Smooth muscle cell of the brain vasculature (primary cell): ENCODE measurements at regions not wholly inside any gene's neighbourhood (a gene's known extent, or its start where the extent isn't known, plus 50 kb on each side); places are given as distances from the start of the nearest gene placed in this dataset.

Experiments used
- DNase-seq: peaks from one replicate; pipeline ENCODE4 v3.0.0-alpha.2; 2012; ENCODE audit warnings: low read depth, low spot score

DNA sequence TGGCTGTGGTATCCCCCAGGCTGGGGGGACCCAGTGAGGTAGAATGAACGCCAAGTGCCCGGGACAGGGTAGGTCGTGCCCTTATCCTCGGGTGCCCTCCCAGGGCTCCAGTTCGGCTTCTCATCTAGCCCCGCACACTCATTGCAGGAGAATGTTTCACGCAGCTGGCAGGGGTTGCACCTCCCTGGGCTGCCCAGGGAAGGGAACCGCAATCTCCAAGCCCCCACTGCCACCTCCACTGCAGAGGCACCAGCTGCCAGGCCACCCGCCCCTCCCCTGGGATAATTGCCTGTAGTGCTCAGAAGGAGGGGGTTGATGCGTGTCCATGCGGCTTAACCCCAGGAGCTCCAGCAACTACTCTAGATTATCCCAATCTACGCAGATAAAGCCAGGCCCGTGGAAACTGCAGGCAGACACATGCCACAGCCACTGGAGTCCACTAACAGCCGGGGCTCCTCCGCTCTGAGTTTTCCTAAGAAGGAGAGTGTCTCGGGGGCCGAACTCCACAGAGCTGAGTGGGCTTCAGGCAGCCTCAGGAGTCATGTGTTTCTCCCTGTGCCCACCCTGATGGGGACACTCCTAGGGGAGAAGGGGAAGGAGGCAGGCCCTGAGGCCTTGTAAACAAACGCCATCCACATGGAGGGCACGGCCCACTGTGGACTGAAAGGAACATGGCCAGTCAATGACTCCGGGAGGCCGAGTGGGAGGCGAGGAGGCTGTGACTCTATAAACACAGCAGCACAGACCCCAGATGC lies 137.2 kb upstream of the IQSEC1 start:
- no peak for DNase-seq

DNA sequence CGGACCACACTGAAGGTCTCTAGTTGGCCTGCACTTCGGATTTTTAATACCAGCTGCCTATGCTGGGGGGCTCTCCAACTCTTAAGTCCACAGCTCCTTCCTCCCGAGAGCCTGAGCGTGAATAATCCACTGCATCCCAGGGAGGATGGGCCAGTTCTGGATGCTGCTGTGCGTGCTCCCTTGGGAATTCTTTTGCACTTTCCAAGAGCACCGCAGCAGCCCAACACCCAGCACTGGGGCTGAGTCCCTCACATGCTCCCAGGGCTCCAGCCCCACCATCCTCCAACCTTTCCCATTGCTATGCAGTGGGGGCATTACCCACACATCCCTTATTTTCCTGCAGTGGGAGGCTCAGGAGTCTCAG lies 136.4 kb upstream of the IQSEC1 start:
- no peak for DNase-seq

DNA sequence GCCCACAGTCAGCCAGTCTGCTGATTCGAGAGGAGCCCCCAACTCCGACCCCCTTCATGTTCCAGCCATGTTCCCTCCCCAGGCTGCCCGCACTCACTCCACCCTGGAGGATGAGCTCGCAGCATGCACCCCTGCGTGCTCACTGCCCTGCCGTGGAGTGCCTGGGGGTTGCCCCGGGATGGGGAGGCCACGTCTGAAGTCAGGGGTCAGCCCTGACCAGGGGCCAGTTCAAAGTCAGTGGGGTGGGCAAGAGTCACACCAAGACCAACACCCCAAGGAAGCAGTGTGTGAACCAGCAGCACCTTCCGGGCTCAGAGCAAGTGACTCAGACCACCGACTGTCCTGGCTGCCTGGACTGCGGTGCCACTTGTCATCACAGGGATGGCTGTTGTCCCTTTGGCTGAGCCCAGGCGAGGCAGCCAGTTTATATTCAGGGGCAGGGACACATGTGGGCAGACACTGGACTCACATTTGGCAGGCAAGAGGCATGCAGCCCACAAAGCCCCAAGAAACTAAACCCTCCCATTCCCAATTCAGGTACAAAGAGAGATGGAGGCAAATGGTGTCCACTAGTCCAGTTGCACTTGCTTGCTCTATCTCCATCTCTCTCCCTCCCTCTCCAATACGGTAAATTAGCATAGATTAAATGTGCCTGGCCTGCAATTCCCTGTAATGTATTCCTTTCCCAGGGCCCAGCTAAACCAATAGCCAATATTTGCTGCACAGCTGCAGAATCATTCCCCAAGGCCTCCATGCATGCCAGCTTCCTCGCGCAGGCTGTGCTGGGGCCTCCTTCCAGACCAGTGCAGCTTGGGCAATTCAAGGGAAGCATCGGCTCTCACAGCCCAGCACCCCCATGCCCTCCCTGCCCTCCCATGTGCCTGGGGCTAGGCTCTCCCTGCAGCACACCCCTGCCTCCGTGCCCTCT lies 135.7 kb upstream of the IQSEC1 start:
- DNase-seq: no peak

DNA sequence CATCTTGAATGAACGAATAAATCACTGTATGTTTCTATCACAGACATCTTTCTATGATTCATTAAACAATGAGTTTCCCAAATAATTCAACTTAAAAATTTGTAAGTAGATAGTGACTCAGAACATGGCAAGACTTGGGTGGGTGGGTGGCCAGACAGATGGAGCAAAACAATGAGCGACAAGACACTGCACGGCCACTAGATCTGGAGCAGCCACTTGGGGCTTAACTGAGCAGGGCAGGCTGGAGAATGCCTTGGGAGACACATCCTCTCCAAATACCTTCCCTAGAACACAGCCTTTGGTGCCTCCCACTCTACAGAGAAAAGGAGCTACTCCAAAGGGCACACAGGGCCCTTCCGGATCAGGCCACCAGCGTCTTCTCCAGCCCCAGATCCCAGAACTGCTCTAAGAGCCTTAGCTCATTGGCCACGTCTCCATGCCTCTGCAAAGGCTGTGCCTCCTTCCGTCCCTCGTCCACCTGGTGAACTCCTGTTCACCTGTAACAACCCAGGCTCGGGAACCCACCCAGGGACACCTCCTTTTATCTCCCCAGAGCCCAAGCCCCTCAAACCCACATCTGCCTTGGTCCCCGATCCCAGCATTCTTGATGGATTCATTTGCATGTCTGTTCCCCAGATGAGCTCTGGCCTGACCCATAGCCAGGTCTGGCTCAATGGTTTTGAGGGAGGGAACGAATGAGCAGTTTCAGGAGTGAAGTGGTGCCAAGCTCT lies 134.9 kb upstream of the IQSEC1 start:
- no peak for DNase-seq

DNA sequence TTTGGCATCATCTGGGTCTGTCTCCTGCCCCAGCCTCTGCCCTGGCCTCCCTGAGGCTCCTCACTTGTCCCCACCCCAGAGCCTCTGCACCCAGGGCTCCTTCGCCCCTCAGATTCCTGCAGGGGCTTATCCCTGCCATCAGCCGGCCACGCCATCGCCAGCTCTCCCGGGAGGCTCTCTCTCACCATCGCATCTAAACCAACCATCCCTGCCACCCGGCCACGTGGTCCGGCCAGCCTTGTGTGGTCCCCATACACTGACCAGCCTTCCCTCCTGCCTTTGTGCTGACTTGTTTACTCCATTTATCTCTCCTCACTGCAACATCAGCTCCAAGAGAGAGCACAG lies 134.3 kb upstream of the IQSEC1 start:
- DNase-seq: no peak

- no peak for DNase-seq
Measured at GRCh38 chr3:13206799-13207577, 133.8 kb upstream of the IQSEC1 start.

DNA sequence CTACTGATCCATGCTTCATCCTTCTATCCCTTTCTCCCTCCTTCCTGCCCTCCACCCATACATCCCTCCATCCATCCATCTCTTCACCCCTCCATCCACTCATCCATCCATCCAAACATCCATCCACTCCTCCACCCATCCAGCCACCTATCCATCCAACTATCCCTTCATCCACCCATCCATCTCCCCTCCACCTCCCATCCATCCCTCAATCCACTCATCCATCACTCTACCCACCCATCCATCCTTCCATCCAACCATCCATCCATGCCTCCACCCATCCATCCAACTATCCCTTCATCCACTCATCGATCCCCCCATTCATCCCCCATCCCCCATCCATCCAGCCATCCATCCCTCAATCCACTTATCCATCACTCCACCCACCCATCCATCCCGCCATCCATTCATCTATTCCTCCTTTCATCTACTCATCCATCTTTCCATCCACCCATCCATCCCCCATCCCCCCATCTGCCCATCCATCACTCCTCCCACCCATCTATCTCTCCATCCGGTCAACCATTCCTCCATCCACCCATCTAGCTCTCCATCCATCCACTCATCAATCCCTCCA lies 132.4 kb upstream of the IQSEC1 start:
- DNase-seq: no peak

- DNase-seq: no peak
Measured at GRCh38 chr3:13204177-13204581, 130.9 kb upstream of the IQSEC1 start.

DNA sequence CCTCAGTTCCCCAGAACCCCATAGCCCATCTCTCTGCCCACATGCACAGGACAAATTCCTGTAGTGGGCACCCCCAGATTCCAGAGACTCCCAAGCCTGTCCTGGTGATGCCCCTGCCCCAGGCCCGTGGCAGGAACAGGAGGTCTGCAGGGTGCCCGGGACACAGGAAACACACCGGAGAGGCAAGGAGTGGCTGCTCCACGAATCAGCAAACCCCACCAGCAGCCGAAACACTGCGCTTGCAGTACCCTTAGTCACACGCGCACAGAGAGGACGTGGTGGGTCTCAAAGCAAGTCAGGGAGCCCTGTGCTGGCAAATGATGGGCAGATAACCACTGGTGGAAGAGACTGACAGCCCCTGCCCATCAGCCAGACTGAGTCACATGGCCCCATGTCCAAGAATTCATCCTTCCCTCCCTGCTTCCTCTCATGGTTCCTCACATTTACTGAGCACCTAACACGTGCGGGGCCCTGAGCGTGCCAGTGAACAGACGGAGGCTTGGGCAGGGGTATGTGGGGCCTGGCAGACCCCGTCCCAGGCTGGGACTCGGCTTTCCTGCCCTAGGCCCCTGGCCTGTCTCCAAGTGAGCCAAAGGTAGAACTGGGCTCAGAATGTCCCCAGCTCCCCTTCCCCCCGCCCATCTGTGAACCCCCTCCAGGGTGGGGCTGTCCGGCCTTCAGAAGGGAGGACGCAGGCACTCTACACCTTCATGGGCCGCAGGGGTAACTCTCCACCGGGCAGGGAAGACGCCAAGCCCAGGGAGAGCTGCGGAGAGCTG lies 130.4 kb upstream of the IQSEC1 start:
- DNase-seq: no peak

- DNase-seq: no peak
Measured at GRCh38 chr3:13202744-13203397, 129.6 kb upstream of the IQSEC1 start.

GRCh38 chr3:13201851-13202250 lies 128.6 kb upstream of the IQSEC1 start:
- no peak for DNase-seq

GRCh38 chr3:13200946-13201345 lies 127.7 kb upstream of the IQSEC1 start:
- no peak for DNase-seq

DNA sequence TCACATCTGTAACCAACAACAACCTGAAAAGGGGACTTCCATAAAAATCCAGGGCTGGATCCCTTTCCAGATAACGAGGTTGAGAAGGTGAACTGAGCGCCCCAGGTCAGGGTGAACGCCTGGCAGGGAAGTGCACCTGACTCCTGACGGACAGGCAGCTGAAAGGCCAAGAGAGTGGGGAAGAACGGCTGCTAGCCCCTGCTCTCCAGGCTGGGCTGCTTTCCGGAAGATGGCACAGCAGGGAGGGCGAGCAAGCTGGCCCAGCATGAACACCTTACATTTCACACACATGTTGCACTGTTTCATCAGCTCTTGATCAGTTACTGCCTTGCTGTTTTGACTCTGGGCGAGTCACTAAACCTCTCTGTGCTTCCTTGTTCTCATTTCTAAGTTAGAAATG lies 127.2 kb upstream of the IQSEC1 start:
- no peak for DNase-seq

- no peak for DNase-seq
Measured at GRCh38 chr3:13199899-13200451, 126.7 kb upstream of the IQSEC1 start.

DNA sequence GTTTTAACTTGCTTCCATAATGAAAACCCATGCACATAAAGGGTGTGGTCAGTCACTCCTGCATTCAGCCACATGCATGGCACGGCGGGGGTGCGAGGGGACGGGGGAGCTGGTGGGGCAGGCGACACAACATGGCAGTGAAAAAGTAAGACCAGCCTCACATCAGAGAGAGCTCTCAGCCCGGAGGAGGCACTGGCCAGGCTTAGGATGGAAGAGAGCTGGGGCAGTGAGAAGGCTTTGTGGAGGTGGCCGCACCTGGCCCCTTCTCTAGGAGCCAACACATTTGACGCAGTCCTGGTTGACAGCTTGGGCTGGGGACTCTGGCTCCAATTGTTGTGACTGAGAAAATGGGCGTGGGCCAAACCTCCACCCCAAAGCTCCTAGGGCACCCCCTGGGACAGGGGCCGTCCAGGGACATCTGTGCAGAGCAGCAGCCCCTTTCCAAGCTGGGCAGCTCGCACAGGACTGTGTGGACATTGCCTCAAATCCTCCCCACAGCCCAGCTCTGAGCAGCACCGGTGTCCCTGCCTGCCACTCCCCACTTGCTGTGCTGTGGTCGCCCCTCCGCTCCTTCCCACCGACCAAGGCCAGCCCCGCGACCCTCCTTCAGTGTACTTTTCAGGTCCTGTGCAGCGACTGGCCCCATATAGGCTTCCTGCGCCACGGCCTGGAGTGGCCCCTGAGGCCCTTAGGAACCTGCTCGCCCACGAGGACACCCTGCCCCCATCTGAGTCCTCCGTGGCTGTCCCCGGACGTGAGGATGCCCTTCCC lies 126.0 kb upstream of the IQSEC1 start:
- no peak for DNase-seq

DNA sequence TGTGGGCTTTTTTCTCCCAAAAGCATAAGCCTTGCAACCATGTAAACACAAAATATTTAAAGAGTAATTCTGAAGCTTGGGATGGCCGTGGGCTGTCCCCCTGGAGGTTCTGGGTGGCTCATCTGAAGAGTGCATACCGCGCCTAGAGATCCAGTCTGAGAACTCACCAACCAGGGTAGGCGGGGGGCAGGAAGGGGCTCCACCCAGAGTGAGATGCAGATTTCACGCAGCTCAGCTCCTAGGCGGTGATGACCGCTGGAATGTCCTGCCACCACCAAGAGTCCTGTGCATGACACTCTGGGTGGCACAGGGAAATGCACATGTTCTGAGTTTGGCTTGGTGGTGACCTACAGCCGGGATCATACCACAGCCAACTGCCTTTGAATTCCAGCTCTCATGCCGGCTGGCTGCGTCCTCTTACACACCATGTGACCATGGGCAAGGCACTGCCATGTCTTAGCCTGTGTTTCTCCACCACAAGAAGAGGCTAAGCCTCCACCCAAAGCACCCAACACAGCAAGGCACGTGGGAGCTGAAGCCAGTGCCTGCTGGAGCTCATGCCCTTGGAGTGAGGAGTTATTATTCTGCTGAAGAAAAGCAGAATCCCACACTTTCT lies 125.1 kb upstream of the IQSEC1 start:
- DNase-seq: no peak

GRCh38 chr3:13197795-13198194 lies 124.6 kb upstream of the IQSEC1 start:
- DNase-seq: no peak

GRCh38 chr3:13197281-13197680 lies 124.1 kb upstream of the IQSEC1 start:
- DNase-seq: no peak
